ENCODE measurements at regions not wholly inside any gene's neighbourhood (a gene's known extent, or its start where the extent isn't known, plus 50 kb on each side); places are given as distances from the start of the nearest gene placed in this dataset.
A peak's percentile ranks its signal among the peaks of the same experiment; 100 is the strongest.

DNA sequence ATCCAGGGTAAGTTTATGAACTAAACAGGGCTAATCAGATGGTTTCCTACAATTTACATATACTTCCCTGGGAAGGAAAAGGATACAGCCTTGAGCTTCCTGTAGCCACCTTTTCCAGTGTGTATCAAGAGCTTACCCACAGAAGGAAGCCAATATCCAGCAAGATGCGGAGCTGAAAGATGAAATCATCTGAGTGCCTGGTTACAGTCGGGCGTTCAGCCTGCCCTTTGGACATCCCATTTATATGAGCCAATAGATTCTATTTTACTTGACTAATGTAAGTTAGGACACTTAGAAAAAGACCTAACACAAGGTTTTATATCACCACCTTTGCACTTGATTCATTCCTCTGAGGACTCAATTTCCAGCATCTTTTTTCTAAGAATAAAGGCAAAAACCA, 108.2 kb downstream of the UCHL5 start:
- no peak for DNase-seq

DNA sequence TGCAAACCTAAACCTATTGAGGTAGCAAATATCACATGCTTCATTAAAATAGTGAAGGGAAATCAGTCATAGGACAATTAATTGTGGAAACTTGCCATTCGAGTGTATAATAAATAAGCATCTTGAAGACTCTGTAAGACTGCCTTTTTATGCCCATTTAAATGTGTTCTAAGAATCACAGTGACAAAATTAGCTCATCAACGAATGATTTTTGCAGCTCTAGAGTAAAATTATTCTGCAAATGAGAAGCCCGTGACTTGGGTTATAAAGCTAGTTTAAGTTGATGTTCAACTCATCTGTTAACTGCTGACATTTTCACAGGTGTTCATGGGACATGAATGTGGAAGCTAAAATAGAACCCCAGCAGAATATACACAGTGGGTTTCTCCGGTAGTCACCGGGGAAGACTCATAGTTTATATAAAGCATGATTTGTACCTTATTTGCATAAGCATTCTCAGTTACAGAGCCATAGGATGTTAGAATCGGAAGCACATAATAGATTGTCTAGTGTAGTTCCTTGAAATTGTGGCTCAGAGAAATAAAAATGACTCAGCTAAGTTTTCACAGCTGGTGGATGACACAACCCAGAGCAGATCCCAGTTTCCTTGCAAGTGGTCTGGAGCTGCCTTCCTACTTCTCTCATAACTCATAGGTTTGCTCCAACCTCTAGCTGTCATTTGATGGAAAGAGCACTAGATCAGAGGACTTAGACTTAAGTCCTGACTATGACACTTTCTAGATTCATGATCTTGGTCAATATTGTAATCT, 107.3 kb downstream of the UCHL5 start:
- DNase-seq: no peak

DNA sequence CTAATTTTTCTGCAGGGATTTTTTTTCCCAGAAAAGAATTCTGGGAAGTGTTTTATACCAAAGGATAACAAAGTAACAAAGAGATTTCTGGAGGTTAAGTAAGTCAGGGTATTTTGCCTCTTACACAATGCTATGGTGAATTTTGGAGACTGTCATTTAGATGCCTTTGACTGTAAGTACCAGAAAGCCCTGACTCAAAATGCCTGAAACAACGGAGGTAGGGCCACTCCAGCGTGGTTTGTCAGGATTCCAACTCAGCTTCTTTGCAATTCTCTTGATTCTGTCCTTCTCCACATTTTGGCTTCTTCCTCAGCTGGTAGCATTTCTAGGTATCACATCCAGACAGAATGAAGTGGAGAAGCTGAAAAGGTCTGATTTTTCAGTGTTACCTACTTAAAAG, 106.5 kb downstream of the UCHL5 start:
- no peak for DNase-seq

DNA sequence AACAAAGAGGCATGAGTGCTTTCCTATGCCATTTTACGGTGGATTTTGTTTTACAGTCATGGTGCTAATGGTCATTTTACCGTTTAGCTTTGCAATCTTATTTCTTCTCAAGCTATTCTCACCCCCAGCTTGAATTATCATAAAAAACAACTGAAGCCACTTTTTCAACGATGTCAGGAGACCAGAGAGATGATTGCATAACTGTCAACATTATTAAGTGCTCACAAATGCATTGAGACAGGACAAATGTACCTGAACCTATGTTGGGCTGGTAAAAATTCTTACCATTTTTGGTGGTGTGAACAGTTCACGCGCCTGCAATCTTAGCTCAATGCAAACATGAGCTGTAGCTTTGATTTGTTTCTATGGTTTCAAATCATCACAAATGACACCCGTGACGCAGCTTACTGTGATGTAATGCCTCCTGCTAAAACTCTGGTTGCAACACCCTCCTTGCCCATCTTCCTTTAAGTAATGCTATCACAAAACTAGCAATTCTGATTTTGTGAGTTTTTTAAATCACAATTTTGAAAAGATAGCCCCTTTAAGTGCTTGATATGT, 104.4 kb downstream of the UCHL5 start:
- DNase-seq: no peak

DNA sequence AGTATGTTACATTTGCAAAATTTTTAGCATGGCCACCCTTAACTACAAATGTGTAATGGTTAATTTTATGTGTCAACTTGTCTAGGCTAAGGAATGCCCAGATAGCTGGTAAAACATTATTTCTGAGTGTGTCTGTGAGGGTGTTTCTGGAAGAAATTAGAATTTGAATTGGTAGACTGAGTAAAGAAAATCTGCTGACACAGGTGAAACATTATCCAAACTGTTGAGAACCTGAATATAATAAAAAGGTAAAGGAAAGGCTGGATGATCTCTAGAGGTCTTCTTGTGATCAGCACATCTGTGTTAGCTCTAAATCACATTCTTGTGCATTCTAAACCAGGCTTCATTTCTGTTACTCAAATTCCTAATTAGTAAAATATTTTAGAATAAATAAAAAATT, 100.8 kb downstream of the UCHL5 start:
- no peak for DNase-seq

DNA sequence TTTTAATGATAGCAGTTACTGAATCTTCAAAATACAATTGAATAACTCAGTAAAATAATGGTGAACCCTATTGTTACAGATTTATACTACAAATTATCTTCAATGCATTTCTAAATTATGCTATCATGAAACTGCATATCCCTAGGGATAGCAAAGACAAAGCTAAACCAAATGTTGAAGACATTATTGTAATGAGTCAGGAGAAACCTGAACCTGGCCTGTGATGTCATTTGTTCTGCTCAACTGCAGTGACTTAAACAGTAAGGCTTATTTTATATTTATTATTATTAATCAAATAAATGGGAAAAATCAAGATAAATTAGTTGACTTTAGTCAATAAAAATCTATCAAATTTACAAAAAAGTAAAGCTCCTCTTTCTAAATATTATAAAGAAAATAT, 100.3 kb downstream of the UCHL5 start:
- no peak for DNase-seq

DNA sequence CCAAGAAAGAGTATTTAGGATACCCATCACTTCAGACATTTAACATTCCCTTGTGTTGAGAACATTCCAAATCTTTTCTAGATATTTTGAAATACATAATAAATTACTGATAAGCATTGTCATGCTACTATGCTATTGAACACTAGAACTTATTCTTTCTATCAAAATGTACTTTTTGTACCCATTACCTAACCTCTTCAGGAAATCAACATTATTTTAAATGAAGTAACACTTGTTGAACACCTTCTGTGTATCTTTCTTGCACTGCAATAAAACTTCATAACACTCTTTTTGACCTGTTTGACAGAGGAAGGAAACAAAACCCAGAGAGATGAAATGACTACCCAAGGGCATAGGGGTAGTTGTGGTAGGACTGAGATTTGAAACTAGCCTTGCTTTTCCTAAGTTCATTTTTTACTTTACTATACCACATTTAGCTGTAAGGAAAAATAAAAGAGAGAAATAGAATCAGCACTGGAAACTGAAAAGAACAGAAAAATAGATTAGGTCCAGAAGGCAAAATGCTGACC, 99.4 kb downstream of the UCHL5 start:
- peak; percentile 19 for DNase-seq

Measured in activated CD4-positive, alpha-beta T cell treated with anti-CD3 and anti-CD28 coated beads, Interleukin-2, Interleukin-6, amounts not matched to agents 100 ng/mL and 50 ng/mL, durations not matched to agents 16 hours and 8 hours (primary cell).